CD14-positive monocyte (primary cell): ENCODE measurements at regions not wholly inside any gene's neighbourhood (a gene's known extent, or its start where the extent isn't known, plus 50 kb on each side); places are given as distances from the start of the nearest gene placed in this dataset.

Source experiments
- DNase-seq, 3 donors: peaks; one replicate each; pipeline ENCODE4 v3.0.0-alpha.2; 2011 to 2022
- H2AFZ ChIP-seq: 2 replicates; pipeline ENCODE4 v1.6.0; 2012; ENCODE audit warnings: mild to moderate bottlenecking, low read depth, low read length, inconsistent platforms; ENCODE audit not compliant: insufficient read depth, poor library complexity, severe bottlenecking
- H3K27ac ChIP-seq, 2 donors: 1 replicate in 1 of 2; 2 replicates in 1 of 2; pipeline ENCODE4 v1.5.1; 2012 to 2013; ENCODE audit warnings: low read length in 2 of 2, control low read depth in 1 of 2, inconsistent platforms in 1 of 2, low read depth in 1 of 2, mild to moderate bottlenecking in 1 of 2
- H3K27me3 ChIP-seq, 2 donors: one replicate each; pipeline versions ENCODE4 v1.6.0 to v1.6.1; 2011 to 2013; ENCODE audit warnings: low read length in 2 of 2; ENCODE audit not compliant: control insufficient read depth in 2 of 2, insufficient read depth in 2 of 2
- H3K36me3 ChIP-seq, 2 donors: replicated peaks in 1 of 2; 1 replicate in 1 of 2; 2 replicates in 1 of 2; pipeline versions ENCODE4 v1.5.1 to v1.6.1; 2012 to 2013; ENCODE audit warnings: low read length in 2 of 2, control low read depth in 1 of 2, inconsistent platforms in 1 of 2, mild to moderate bottlenecking in 1 of 2; ENCODE audit not compliant: insufficient read depth in 2 of 2, control insufficient read depth in 1 of 2
- H3K4me1 ChIP-seq, 2 donors: 1 replicate in 1 of 2; 2 replicates in 1 of 2; pipeline versions ENCODE4 v1.5.1 to v1.6.1; 2012 to 2013; ENCODE audit warnings: low read length in 2 of 2, control low read depth in 1 of 2, inconsistent platforms in 1 of 2, mild to moderate bottlenecking in 1 of 2, moderate library complexity in 1 of 2; ENCODE audit not compliant: insufficient read depth in 2 of 2, control insufficient read depth in 1 of 2
- H3K4me2 ChIP-seq: replicated peaks from 2 replicates; pipeline ENCODE3; 2012; ENCODE audit warnings: low read length, moderate library complexity, mild to moderate bottlenecking; ENCODE audit not compliant: poor library complexity, severe bottlenecking; ENCODE audit errors: extremely low read depth
- H3K4me3 ChIP-seq, 3 experiments: fragments of 200-600 bp in 1 of 3; sonication (generic) in 1 of 3; replicated peaks in 1 of 3; 1 replicate in 2 of 3; 2 replicates in 1 of 3; pipeline ENCODE4 v1.5.1; 2011 to 2013; ENCODE audit warnings: low read length in 3 of 3, mild to moderate bottlenecking in 3 of 3, control low read depth in 2 of 3, low read depth in 2 of 3, inconsistent platforms in 1 of 3, moderate library complexity in 1 of 3
- H3K79me2 ChIP-seq: 2 replicates; pipeline ENCODE4 v1.6.0; 2012; ENCODE audit warnings: mild to moderate bottlenecking, control low read depth, inconsistent platforms, low read length, moderate library complexity; ENCODE audit not compliant: insufficient read depth
- H3K9ac ChIP-seq: 2 replicates; pipeline ENCODE4 v1.6.0; 2017; ENCODE audit warnings: low read length, mild to moderate bottlenecking; ENCODE audit not compliant: insufficient read depth, poor library complexity, severe bottlenecking
- H3K9me3 ChIP-seq, 2 donors: replicated peaks in 1 of 2; 1 replicate in 1 of 2; 2 replicates in 1 of 2; pipeline versions ENCODE4 v1.5.1 to v1.6.1; 2012 to 2013; ENCODE audit warnings: low read length in 2 of 2, control low read depth in 1 of 2; ENCODE audit not compliant: control insufficient read depth in 1 of 2, insufficient read depth in 1 of 2
- H4K20me1 ChIP-seq: 2 replicates; pipeline ENCODE4 v1.6.0; 2012; ENCODE audit warnings: mild to moderate bottlenecking, low read length, control low read depth, moderate library complexity; ENCODE audit not compliant: insufficient read depth
- H3K27ac Mint-ChIP-seq, 7 donors: one replicate each; pipeline ENCODE4 v1.8.0; 2020; ENCODE audit warnings: mild to moderate bottlenecking in 7 of 7, mixed read lengths in 7 of 7, moderate library complexity in 6 of 7, inconsistent platforms in 2 of 7
- H3K27me3 Mint-ChIP-seq, 3 donors: one replicate each; pipeline ENCODE4 v1.8.0; 2021 to 2022; ENCODE audit warnings: low read depth in 3 of 3, mild to moderate bottlenecking in 3 of 3, mixed read lengths in 3 of 3, moderate library complexity in 3 of 3, inconsistent platforms in 1 of 3
- H3K36me3 Mint-ChIP-seq, 2 donors: one replicate each; pipeline ENCODE4 v1.8.0; 2020; ENCODE audit warnings: mixed read lengths in 2 of 2, inconsistent platforms in 1 of 2, mild to moderate bottlenecking in 1 of 2
- H3K4me1 Mint-ChIP-seq: one replicate; pipeline ENCODE4 v1.8.0; 2020; ENCODE audit warnings: mild to moderate bottlenecking, mixed read lengths
- H3K4me3 Mint-ChIP-seq, 2 donors: one replicate each; pipeline ENCODE4 v1.8.0; 2020; ENCODE audit warnings: mild to moderate bottlenecking in 2 of 2, mixed read lengths in 2 of 2, moderate library complexity in 1 of 2
- H3K9me3 Mint-ChIP-seq, 7 donors: one replicate each; pipeline ENCODE4 v1.8.0; 2020 to 2022; ENCODE audit warnings: mixed read lengths in 7 of 7, mild to moderate bottlenecking in 6 of 7, moderate library complexity in 6 of 7, inconsistent platforms in 2 of 7
- WGBS: methylation state at CpG from one replicate; pipeline ENCODE4 v1.1.5; 2013; ENCODE audit warnings: missing lambda C conversion rate; ENCODE audit not compliant: insufficient coverage; 5-methylcytosine and 5-hydroxymethylcytosine counted together
- intact Hi-C, 2 donors: fragments of 100-400 bp; cut with micrococcal nuclease; formaldehyde crosslinking; loops; one replicate each; pipeline versions ENCODE4 v1.15.0 to v1.15.1; 2023
- TF ChIP-seq, protein P1 (sequence below): fragments of 200-600 bp; IDR thresholded peaks from one replicate; pipeline ENCODE4 v1.8.0; 2022; ENCODE audit warnings: antibody characterized with exemption, mild to moderate bottlenecking

DNA sequence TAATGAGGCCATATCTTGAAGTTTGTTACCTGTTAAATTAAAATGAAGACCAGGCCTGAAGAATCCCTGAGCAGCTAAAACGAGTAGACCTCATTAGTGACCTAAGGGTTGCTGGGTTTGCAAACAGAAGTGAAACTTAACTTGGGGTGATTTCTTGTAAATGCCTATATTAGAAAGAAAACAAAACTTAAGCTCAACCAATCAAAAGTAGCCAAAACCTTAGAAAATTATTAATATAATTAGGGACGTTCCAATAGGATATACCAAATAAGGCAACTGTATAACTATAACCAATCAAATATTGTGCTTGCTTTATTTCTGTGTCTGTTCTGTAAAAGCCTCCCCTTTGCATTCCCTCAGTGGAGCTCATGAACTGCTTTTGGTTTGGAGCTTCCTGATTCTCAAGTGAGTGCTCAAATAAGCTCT, 137.9 kb upstream of the VRK2 start:
- Histone ChIP-seq H3K9ac (no peak overlapping the region), H3K79me2 (no peaks in the 10 kb centered on the region), H4K20me1 (no peaks in the 10 kb centered on the region), H2AFZ (peak overlapping the region; percentile 42), H3K36me3 (no peaks in the 10 kb centered on the region), H3K4me3 (peak overlapping the region in 1 of 3 experiments; percentile 15), H3K27ac (peak overlapping the region in 1 of 2 donors; percentile 81), H3K9me3 (no peaks in the 10 kb centered on the region), H3K27me3 (no peaks in the 10 kb centered on the region), H3K4me1 (peaks cover 3 to 13% of the 10 kb centered on the region in 2 donors), H3K4me2 (peak overlapping the region; percentile 26)
- TF ChIP-seq, protein P1, sequence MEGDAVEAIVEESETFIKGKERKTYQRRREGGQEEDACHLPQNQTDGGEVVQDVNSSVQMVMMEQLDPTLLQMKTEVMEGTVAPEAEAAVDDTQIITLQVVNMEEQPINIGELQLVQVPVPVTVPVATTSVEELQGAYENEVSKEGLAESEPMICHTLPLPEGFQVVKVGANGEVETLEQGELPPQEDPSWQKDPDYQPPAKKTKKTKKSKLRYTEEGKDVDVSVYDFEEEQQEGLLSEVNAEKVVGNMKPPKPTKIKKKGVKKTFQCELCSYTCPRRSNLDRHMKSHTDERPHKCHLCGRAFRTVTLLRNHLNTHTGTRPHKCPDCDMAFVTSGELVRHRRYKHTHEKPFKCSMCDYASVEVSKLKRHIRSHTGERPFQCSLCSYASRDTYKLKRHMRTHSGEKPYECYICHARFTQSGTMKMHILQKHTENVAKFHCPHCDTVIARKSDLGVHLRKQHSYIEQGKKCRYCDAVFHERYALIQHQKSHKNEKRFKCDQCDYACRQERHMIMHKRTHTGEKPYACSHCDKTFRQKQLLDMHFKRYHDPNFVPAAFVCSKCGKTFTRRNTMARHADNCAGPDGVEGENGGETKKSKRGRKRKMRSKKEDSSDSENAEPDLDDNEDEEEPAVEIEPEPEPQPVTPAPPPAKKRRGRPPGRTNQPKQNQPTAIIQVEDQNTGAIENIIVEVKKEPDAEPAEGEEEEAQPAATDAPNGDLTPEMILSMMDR, result no peak
- Mint-ChIP-seq H3K27me3 (no peaks in the 10 kb centered on the region), H3K4me3 (peak overlapping the region in 1 of 2 donors; percentile 16), H3K4me1 (peaks cover 23% of the 10 kb centered on the region), H3K36me3 (peaks cover 0 to 2% of the 10 kb centered on the region in 2 donors), H3K9me3 (no peaks in the 10 kb centered on the region), H3K27ac (peak overlapping the region; percentile 24 to 92 (median 84))
- DNase-seq, result peak; percentile 51 to 63 (median 63)
- intact Hi-C loops, result no loop called here
- no CpG with 5 or more reads among the region's 2 CpGs for WGBS

DNA sequence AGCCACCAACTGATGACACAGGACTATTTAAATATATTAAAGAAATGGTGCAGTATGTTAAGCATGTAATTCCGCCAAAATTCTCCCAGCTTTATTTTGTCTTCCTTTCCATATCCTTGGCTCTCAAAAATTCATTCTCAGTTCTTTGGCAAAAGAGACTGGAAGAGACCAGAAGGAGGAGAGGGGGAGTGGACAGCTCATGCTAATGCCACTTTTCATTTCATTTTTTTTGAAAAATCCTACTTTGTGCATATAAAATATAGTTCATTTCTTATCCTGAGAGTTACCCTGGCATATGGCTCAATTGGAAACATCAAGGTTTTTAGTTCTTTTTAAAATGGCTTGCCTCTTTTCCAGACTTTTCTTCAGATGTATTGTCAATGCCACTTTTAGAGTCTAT, 128.5 kb upstream of the VRK2 start:
- Histone ChIP-seq H4K20me1 (no peaks in the 10 kb centered on the region), H3K27me3 (no peaks in the 10 kb centered on the region), H2AFZ (no peak overlapping the region), H3K27ac (no peak overlapping the region), H3K4me2 (no peak overlapping the region), H3K36me3 (no peaks in the 10 kb centered on the region), H3K9me3 (no peaks in the 10 kb centered on the region), H3K4me3 (no peak overlapping the region), H3K79me2 (no peaks in the 10 kb centered on the region), H3K9ac (no peak overlapping the region), H3K4me1 (no peaks in the 10 kb centered on the region)
- Mint-ChIP-seq H3K36me3 (no peaks in the 10 kb centered on the region), H3K4me1 (peaks cover 5% of the 10 kb centered on the region), H3K27ac (no peak overlapping the region), H3K27me3 (no peaks in the 10 kb centered on the region), H3K9me3 (no peaks in the 10 kb centered on the region), H3K4me3 (no peak overlapping the region)
- intact Hi-C loops, result no loop called here
- DNase-seq, result no peak
- TF ChIP-seq, protein P1, result no peak
- WGBS, result no CpG with 5 or more reads among the region's 1 CpG
